ENCODE measurements at regions not wholly inside any gene's neighbourhood (a gene's known extent, or its start where the extent isn't known, plus 50 kb on each side); places are given as distances from the start of the nearest gene placed in this dataset.
"Not testable (repeated sequence)": the region's sequence is repeated elsewhere in the genome, so short reads cannot be mapped to it uniquely, and the experiment has no call there.

DNA sequence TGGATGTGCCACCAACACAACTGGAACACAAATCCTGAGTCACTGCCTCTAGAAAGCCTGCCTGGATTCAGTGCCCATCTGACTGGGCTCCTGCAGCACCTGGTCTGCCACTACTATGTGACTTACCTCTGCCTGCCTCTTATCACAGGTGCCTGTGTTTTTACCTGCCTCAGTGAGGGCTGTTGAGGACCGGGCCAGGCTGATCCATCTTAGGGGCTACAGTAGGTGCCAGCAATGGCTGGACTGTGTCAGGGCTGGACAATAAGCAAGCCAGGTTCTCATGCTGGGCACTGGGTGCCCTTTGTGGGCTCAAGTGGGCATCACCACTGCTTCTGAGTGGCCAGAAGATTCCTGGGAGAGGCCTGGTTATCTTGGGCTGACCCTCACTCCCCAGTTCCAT, 948.6 kb upstream of the TPTE start:
- FAIRE-seq = not testable (repeated sequence)

DNA sequence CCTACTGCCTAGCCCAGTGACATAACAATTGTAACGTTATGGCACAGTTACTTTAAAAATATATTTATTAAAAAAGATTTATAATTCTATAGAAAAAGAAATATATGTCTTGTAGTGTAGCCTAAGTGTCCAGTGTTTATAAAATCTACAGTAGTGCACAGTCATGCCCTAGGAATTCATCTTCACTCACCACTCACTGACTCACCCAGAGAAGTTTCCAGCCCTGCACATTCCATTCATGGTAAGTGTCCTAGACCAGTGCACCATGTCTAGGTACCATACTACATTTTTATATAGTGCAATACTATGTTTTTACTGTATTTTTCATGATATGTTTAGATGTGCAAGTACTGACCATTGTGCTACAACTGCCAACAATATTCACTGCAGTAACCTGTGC, 947.9 kb upstream of the TPTE start:
- not testable (repeated sequence) for FAIRE-seq

DNA sequence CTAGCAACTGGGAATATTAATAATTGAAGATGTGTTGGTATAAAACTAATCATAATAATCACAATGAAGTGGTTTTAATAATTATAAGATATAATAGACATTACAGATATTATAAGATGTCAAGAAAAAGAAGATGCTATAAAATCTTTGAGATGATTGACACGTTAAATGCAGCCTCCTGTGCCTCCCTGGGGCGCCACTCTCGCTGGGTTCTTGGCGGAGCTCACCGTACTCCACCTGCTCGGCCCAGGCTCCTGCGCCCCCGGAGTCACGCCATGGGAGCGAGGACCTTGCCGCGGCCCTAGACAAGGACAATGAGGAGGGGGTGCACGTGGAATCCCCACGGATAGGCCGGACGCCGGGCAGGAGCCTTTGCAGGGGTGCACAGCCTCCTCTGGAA, 942.1 kb upstream of the TPTE start:
- not testable (repeated sequence) for FAIRE-seq

GRCh38 chr21:9587941-9588340, 933.4 kb upstream of the TPTE start:
- not testable (repeated sequence) for FAIRE-seq

DNA sequence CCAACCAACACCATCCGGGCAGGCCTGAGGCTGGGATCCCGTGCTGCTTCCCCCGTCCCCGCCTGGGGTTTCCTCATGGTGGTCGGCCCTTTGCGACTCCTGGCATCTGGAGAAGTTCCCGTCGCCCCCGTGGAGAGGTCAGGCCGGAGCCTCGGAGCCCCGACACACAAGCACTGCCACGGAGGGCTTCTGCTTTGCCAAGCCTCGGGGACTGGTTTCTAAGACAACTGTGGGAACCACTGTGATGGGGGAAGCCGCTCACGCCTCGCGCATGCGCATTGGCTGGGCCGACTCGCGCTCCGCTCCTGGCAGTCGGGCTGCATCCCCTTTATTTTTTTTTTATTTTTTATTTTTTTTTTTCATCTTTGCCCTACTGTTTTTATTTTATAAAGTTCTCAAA, 928.8 kb upstream of the TPTE start:
- not testable (repeated sequence) for FAIRE-seq

DNA sequence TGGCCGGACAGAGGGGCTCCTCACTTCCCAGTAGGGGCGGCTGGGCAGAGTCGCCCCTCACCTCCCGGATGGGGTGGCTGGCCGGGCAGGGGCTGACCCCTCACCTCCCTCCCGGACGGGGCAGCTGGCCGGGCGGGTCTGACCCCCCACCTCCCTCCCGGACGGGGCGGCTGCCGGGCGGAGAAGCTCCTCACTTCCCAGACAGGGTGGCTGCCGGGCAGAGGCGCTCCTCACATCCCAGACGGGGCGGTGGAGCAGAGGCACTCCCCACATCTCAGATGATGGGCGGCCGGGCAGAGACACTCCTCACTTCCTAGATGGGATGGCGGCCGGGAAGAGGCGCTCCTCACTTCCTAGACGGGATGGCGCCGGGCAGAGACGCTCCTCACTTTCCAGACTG, 927.7 kb upstream of the TPTE start:
- FAIRE-seq = not testable (repeated sequence)

GRCh38 chr21:9614011-9614410, 907.4 kb upstream of the TPTE start:
- FAIRE-seq = not testable (repeated sequence)

- FAIRE-seq = not testable (repeated sequence)
Observed at GRCh38 chr21:9621121-9621793, 900.1 kb upstream of the TPTE start.

DNA sequence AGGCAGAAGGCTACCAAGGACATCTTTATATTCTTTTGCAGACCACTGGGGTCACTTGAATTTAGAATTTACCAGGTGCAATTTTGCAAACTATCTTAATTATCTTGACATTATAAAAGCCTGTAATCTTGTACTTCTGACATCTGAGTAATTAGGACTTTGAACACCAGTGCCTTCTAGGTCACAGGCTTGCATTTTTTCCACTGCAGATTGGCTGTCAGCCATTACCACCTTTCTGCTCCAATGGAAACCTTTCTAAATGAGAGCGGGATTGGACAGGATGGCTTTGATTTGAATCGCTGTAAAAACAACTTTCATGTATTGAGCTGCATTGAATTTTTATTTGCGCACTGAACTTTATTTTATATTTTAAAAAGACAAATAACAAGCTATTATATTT, 893.3 kb upstream of the TPTE start:
- FAIRE-seq = not testable (repeated sequence)

- FAIRE-seq = not testable (repeated sequence)
Observed at GRCh38 chr21:9647409-9647808, 874.0 kb upstream of the TPTE start.

GRCh38 chr21:9648331-9648730, 873.1 kb upstream of the TPTE start:
- FAIRE-seq = not testable (repeated sequence)

DNA sequence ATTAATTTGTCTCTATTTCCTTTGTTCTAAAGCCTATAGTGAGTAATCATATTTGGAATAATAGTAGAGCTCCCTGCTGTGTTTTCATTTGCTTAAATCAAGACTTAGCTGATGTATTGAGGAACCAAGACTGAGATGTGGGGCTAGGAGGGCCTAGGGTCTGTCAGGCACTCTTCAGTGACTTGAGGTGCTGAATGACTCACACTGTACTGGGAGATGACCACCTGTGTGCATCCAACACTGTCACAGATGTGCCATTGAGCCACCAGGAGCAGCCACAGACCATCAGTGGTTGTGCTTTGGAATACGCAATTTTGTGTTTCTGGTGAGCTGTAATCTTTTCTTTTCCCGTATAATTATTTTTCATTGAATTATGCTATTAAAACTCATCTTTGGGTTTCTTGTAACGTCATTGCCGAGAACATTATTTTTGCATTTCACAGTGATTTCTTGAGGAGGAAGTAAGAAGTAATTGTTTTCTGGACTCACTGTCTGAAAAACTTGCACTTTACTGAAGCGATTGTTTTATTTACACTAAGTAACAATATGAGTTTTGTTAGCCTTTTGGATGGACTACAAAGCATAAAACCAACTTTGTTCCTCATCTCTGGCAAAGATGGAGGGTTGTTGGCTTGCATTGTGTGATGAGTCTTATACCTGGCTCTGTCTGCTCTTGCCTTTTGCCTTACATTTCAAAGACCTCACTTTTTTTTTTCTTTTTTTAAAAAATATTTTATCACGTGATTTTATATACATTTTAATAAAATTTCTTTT, 872.2 kb upstream of the TPTE start:
- not testable (repeated sequence) for FAIRE-seq

DNA sequence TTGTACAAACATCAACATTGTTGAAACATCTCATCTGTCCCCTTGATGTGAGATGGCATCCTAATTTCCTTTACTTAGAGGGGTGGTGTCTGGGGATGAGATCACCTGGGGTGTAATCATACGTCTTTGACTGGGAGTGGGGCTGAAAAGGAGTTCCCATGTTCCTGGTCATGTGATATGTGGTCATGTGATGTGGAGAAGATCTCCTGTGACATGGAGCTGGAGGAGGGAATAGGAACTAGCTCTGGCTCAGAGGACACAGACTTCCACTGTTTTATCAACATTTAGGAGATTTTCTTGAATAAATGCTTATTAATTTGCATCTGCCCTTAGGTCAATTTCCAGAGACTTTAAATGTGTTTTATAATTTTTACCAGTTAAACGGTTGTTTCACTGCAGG, 868.6 kb upstream of the TPTE start:
- FAIRE-seq = not testable (repeated sequence)

DNA sequence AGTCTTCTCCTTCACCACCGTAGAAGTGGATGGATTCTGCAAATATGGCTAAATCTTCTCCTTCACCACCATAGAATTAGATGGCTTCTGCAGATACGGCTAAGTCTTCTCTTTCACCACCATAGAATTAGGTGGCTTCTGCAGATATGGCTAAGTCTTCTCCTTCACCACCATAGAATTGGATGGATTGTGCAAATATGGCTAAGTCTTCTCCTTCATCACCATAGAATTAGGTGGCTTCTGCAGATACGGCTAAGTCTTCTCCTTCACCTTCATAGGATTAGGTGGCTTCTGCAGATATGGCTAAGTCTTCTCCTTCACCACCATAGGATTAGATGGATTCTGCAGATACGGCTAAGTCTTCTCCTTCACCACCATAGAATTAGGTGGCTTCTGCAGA, 866.2 kb upstream of the TPTE start:
- not testable (repeated sequence) for FAIRE-seq

DNA sequence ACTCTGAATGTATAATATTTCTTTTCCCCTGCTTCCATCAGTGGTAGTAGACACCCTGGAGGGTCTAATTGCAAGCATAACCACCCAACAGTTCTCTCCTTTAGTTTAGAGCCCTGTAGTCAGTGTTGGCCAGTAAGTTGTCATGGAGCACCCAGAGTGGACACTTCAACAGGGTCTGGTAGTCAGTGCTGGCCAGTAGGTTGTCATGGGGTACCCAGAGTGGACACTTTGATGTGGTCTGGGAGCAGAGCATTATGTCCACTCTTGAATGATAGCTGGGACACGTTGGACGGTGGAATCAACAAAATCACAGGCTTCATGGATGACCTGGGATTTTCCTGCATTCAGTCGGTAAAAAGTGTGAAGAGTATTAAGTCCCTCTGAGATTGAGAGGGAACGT, 864.9 kb upstream of the TPTE start:
- not testable (repeated sequence) for FAIRE-seq

- FAIRE-seq = not testable (repeated sequence)
Observed at GRCh38 chr21:9657779-9658178, 863.6 kb upstream of the TPTE start.

GRCh38 chr21:9659877-9660276, 861.5 kb upstream of the TPTE start:
- FAIRE-seq = not testable (repeated sequence)

- FAIRE-seq = not testable (repeated sequence)
Observed at GRCh38 chr21:9663914-9664729, 857.3 kb upstream of the TPTE start.

GRCh38 chr21:9675811-9676210, 845.6 kb upstream of the TPTE start:
- FAIRE-seq = not testable (repeated sequence)

GRCh38 chr21:9679029-9679428, 842.4 kb upstream of the TPTE start:
- FAIRE-seq = not testable (repeated sequence)

DNA sequence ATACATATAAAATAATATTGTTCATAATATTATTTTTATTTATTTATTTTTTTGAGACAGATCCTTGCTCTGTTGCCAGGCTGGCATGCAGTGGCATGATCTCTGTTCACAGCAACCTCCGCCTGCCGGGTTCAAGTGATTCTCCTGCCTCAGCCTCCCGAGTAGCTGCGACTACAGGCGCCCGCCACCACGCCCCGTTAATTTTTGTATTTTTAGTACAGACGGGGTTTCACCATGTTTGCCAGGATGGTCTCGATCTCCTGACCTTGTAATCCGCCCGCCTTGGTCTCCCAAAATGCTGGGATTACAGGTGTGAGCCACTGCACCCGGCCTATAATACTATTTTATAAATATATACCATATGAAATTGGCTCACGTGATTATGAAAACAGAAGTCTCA, 832.4 kb upstream of the TPTE start:
- not testable (repeated sequence) for FAIRE-seq

- FAIRE-seq = not testable (repeated sequence)
Observed at GRCh38 chr21:9690981-9691380, 830.4 kb upstream of the TPTE start.

GRCh38 chr21:9695759-9696158, 825.6 kb upstream of the TPTE start:
- FAIRE-seq = not testable (repeated sequence)

Measured in colon (tissue), 2 donors.